Parathyroid adenoma (tissue), 2 donors: ENCODE measurements at regions not wholly inside any gene's neighbourhood (a gene's known extent, or its start where the extent isn't known, plus 50 kb on each side); places are given as distances from the start of the nearest gene placed in this dataset.

ENCODE experiments used
- H2AFZ ChIP-seq: fragments of 300-600 bp; sonication (generic); one replicate; pipeline ENCODE4 v1.7.0; 2017; ENCODE audit warnings: antibody characterized with exemption, mild to moderate bottlenecking
- H3K27ac ChIP-seq: fragments of 300-600 bp; sonication (generic); one replicate; pipeline ENCODE4 v1.7.0; 2017
- H3K27me3 ChIP-seq: fragments of 300-600 bp; sonication (generic); one replicate; pipeline ENCODE4 v1.7.0; 2017; ENCODE audit warnings: low read length; ENCODE audit not compliant: control insufficient read depth, insufficient read depth
- H3K36me3 ChIP-seq: fragments of 300-600 bp; sonication (generic); one replicate; pipeline ENCODE4 v1.7.0; 2017; ENCODE audit warnings: low read length; ENCODE audit not compliant: control insufficient read depth, insufficient read depth
- H3K4me1 ChIP-seq: fragments of 300-600 bp; sonication (generic); one replicate; pipeline ENCODE4 v1.7.0; 2017; ENCODE audit warnings: control low read depth
- H3K4me2 ChIP-seq: fragments of 300-600 bp; sonication (generic); one replicate; pipeline ENCODE4 v1.7.0; 2017; ENCODE audit warnings: low read length
- H3K4me3 ChIP-seq: fragments of 300-600 bp; sonication (generic); one replicate; pipeline ENCODE4 v1.7.0; 2017; ENCODE audit warnings: low read depth, low read length
- H3K79me2 ChIP-seq: fragments of 300-600 bp; sonication (generic); one replicate; pipeline ENCODE4 v1.7.0; 2017; ENCODE audit warnings: control low read depth
- H3K9ac ChIP-seq: fragments of 300-600 bp; sonication (generic); one replicate; pipeline ENCODE4 v1.7.0; 2017; ENCODE audit warnings: mild to moderate bottlenecking
- H3K9me3 ChIP-seq: fragments of 300-600 bp; sonication (generic); one replicate; pipeline ENCODE4 v1.7.0; 2017; ENCODE audit warnings: low read length; ENCODE audit not compliant: control insufficient read depth
- TF ChIP-seq, protein P1 (sequence below): fragments of 300-600 bp; sonication (generic); IDR thresholded peaks from one replicate; pipeline ENCODE4 v1.7.0; 2017; ENCODE audit warnings: antibody characterized with exemption, mild to moderate bottlenecking
- donor health status: primary hyperparathyroidism.

DNA sequence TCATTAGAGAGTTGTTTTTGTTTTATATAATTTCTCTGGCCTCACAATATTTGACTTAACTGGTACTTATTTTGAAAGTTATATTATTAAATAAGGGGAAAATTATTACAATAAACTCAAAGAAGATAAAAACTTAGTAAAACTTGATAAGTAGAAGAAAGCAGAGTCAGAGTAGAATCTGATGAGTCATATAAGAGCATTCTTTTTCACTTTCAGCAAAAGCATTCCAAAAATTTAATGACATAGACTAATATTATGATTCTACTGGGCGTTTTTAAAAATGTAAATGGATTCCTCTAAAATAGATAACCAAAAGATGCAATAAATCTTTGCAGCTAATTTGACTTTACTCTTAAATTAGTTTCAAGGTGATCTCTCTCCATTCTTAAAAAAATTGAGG is 366.3 kb upstream of the IMPG1 start:
- no peak overlapping the region for H3K27ac ChIP-seq
- no peak overlapping the region for H3K4me2 ChIP-seq
- no peaks in the 10 kb centered on the region for H3K27me3 ChIP-seq
- TF ChIP-seq, protein P1, sequence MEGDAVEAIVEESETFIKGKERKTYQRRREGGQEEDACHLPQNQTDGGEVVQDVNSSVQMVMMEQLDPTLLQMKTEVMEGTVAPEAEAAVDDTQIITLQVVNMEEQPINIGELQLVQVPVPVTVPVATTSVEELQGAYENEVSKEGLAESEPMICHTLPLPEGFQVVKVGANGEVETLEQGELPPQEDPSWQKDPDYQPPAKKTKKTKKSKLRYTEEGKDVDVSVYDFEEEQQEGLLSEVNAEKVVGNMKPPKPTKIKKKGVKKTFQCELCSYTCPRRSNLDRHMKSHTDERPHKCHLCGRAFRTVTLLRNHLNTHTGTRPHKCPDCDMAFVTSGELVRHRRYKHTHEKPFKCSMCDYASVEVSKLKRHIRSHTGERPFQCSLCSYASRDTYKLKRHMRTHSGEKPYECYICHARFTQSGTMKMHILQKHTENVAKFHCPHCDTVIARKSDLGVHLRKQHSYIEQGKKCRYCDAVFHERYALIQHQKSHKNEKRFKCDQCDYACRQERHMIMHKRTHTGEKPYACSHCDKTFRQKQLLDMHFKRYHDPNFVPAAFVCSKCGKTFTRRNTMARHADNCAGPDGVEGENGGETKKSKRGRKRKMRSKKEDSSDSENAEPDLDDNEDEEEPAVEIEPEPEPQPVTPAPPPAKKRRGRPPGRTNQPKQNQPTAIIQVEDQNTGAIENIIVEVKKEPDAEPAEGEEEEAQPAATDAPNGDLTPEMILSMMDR, result no peak
- no peaks in the 10 kb centered on the region for H3K9me3 ChIP-seq
- H3K79me2 ChIP-seq, result no peaks in the 10 kb centered on the region
- no peaks in the 10 kb centered on the region for H3K4me1 ChIP-seq
- H3K36me3 ChIP-seq, result no peaks in the 10 kb centered on the region
- no peak overlapping the region for H3K4me3 ChIP-seq
- H2AFZ ChIP-seq, result no peak overlapping the region
- H3K9ac ChIP-seq, result no peak overlapping the region

- Histone ChIP-seq H3K27ac (no peak overlapping the region), H3K9me3 (no peaks in the 10 kb centered on the region), H3K79me2 (no peaks in the 10 kb centered on the region), H3K9ac (no peak overlapping the region), H3K4me3 (no peak overlapping the region), H3K27me3 (no peaks in the 10 kb centered on the region), H3K4me1 (no peaks in the 10 kb centered on the region), H3K4me2 (no peak overlapping the region), H2AFZ (no peak overlapping the region), H3K36me3 (no peaks in the 10 kb centered on the region)
- TF ChIP-seq, protein P1, result no peak
Observed at GRCh38 chr6:76435174-76435573, 362.7 kb upstream of the IMPG1 start.

- H3K4me1 ChIP-seq, result no peaks in the 10 kb centered on the region
- no peaks in the 10 kb centered on the region for H3K79me2 ChIP-seq
- no peak overlapping the region for H3K9ac ChIP-seq
- H3K9me3 ChIP-seq, result no peaks in the 10 kb centered on the region
- no peaks in the 10 kb centered on the region for H3K27me3 ChIP-seq
- TF ChIP-seq, protein P1, result no peak
- H3K36me3 ChIP-seq, result no peaks in the 10 kb centered on the region
- H3K4me2 ChIP-seq, result no peak overlapping the region
- no peak overlapping the region for H3K4me3 ChIP-seq
- no peak overlapping the region for H3K27ac ChIP-seq
- no peak overlapping the region for H2AFZ ChIP-seq
Observed at GRCh38 chr6:76422511-76423213, 350.2 kb upstream of the IMPG1 start.

DNA sequence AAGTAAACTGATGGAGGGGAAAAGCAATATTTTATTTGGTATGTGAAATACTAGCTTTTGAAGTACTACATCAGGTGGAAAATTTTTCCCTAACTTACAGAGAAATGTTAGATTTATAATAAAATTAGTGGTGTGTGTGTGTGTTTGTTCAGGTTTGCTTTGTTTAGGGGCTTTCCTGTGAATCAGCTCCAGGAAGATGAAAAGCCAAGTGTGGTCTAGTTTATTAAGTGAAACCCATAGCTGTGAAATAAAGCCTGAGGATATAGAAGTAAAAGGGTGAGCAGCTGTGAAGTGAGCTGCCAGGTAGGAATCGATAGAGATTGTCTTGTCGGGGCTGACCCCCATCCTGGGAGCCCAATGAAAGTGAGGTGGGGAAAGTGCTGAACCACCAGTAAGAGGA is 347.6 kb upstream of the IMPG1 start:
- H3K4me2 ChIP-seq, result no peak overlapping the region
- no peaks in the 10 kb centered on the region for H3K9me3 ChIP-seq
- H3K27ac ChIP-seq, result no peak overlapping the region
- no peak overlapping the region for H2AFZ ChIP-seq
- no peak overlapping the region for H3K4me3 ChIP-seq
- no peaks in the 10 kb centered on the region for H3K36me3 ChIP-seq
- H3K9ac ChIP-seq, result no peak overlapping the region
- H3K27me3 ChIP-seq, result no peaks in the 10 kb centered on the region
- H3K4me1 ChIP-seq, result no peaks in the 10 kb centered on the region
- H3K79me2 ChIP-seq, result no peaks in the 10 kb centered on the region
- TF ChIP-seq, protein P1, result no peak
